HG03103 (cell line): ENCODE measurements at regions not wholly inside any gene's neighbourhood (a gene's known extent, or its start where the extent isn't known, plus 50 kb on each side); places are given as distances from the start of the nearest gene placed in this dataset.
"Not testable (repeated sequence)": the region's sequence is repeated elsewhere in the genome, so short reads cannot be mapped to it uniquely, and the experiment has no call there.

Source experiments
- ATAC-seq: cut with Tn5 transposase; IDR thresholded peaks from one replicate; pipeline ENCODE4 v1.9.1; 2021; ENCODE audit warnings: low read depth; ENCODE audit not compliant: unreplicated experiment

- no peak for ATAC-seq
These were observed 112.0 kb upstream of the PRSS1 start for GRCh38 chr7:142637240-142637639.

- ATAC-seq, result no peak
These were observed 112.5 kb upstream of the PRSS1 start for GRCh38 chr7:142636751-142637150.

DNA sequence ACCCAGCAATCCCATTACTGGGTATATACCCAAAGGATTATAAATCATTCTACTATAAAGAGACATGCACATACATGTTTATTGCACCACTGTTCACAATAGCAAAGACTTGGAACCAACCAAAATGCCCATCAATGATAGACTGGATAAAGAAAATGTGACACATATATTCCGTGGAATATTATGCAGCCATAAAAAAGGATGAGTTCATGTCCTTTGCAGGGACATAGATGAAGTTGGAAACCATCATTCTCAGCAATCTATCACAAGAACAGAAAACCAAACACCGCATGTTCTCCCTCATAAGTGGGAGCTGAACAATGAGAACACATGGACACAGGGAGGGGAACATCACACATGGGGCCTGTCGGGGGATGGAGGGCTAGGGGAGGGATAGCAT, 113.2 kb upstream of the PRSS1 start:
- ATAC-seq, result not testable (repeated sequence)

DNA sequence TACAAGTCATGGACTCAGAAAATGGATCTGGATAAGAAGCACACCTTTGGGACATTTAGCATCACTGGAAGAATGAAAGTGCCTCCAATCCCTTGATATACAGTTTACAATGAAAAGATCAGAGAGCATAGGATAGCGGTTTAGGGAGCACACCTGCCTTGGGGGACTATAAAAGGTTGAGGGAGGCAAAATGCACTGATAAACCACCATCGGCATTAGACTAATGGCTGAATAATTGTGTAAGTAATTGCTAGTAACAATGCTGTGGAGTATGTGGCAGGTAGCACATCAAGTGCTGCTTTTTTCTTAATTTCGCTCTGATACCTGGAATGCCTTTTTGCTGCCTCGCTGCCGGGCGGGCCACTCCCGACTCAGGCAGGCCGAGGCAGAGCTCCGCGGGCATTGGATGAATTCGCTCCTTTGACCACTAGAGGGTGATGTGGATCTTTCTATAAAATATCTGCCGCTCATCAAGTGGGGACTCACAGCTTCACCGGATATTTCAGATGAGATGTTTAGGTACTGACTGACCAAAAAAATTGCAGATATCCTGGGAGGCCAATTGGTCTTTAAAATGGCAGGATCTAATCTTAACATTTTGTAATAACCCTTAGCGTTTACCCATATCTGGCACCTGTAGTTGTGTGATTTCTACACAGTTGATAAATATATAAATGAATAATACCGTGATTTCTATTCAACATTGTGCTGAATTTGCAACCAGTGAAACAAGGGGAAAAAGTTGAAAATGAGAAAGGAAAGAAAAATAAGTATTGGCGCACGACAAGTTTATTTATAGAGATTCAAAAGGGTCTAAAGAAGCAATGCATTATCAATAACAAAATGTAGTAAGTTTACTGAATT, 116.8 kb upstream of the PRSS1 start:
- peak; percentile 92 for ATAC-seq

- ATAC-seq, result no peak
These were observed 119.5 kb upstream of the PRSS1 start for GRCh38 chr7:142629588-142630260.

- no peak for ATAC-seq
These were observed 120.3 kb upstream of the PRSS1 start for GRCh38 chr7:142628945-142629344.

DNA sequence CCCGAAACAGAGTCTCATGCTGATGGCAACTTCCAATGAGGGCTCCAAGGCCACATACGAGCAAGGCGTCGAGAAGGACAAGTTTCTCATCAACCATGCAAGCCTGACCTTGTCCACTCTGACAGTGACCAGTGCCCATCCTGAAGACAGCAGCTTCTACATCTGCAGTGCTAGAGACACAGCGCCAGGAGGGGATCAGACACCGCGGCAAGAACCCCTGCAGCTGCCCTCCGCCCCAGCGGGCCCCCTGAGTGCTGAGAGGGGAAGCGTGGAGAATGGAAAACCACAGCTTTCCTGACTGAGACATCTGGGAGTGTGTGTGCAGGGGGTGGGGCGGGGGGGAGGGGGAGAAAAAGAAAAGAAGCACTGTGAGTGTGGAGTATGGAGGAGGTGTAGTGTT, 122.0 kb upstream of the PRSS1 start:
- ATAC-seq, result not testable (repeated sequence)

DNA sequence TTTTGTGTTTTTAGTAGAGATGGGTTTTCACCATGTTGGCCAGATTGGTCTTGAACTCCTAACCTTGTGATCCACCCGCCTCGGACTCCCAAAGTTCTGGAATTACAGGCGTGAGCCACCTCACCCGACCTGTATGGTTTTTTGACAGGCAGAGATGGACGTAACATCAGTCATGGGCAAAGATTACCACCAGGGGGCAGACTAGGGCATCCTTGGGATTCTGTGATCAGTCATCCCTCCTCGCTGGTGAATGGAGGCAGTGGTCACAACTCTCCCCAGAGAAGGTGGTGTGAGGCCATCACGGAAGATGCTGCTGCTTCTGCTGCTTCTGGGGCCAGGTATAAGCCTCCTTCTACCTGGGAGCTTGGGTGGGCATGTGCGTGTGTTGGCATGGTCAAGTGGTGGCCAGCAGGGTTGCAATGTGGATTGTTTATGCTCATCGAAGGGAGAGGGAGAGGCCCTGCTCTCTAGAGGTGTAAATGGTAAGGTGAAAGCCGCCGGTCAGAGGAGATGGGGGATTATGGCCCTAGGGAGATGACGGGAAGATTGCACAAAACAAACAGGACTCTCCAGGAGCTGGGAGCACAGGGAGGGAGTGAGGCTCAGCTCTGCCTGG, 122.7 kb upstream of the PRSS1 start:
- ATAC-seq, result no peak

DNA sequence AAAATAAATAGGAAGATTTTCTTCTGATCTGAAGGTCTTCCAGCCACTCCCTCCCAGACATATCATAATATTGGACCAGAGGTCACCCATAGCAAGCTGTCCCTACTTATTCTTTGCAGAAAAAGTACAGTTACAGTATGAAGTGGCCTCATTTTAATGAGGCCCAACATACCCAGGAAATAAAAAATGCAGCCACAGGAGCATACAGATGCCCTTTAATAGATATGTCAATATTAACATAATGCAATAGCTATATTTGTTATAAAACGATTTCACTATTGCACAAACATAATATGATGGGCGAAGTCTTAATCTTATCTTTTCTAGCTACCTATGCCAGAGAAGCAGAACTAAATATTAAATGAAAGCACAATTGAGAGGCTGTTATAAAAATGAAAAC, 124.1 kb upstream of the PRSS1 start:
- not testable (repeated sequence) for ATAC-seq

DNA sequence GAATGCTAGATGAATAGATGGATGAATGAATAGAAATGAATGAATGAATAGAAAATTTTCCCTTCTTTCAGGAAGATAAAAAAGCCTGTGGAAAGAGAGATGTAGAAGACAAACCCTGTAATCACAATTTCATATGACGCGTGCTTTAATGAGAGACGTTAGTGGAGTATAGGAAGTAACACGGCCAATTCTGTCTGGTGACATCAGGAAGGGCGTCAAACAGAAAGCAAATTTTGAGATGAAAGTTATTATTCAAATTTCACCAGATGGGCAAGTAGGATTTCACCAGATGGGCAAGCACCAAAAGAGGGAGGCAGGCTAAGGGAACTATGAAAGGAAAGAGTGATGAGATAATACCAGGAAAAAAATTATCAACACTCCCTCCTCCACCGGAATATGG, 128.9 kb upstream of the PRSS1 start:
- no peak for ATAC-seq

- ATAC-seq, result no peak
These were observed 130.5 kb upstream of the PRSS1 start for GRCh38 chr7:142618655-142619351.

DNA sequence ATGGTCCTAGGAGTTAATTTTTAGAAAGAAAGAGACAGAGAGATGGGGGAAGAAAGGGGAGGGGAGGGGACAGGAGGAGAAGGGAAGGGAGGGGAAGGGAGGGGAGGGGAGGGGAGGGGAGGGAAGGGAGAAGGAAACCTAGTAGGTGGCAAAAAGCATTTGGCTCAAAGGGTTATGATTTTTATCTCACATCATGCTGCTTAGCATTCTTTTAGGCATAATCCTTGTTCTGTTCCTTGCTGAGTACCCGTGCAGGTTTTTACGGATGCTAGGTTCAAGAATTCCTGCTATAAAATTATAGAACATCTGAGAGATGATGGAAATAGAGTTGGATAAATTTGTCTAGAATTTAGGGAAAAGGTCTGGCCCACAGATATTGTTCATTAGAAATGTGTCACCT, 132.4 kb upstream of the PRSS1 start:
- ATAC-seq, result no peak

DNA sequence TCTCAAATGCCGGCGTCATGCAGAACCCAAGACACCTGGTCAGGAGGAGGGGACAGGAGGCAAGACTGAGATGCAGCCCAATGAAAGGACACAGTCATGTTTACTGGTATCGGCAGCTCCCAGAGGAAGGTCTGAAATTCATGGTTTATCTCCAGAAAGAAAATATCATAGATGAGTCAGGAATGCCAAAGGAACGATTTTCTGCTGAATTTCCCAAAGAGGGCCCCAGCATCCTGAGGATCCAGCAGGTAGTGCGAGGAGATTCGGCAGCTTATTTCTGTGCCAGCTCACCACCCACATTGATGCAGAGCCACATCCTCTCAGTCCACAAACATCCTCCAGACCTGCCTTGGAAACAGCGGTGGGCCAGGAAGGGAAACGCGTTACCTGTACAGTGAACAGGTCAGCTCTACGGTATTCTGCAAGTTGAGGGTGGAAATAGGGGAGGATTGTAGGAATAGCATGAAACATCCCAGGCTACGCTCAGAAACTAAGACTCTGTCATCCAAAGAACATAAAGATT, 133.1 kb upstream of the PRSS1 start:
- ATAC-seq, result no peak

GRCh38 chr7:142615508-142615907, 133.8 kb upstream of the PRSS1 start:
- ATAC-seq, result no peak

GRCh38 chr7:142614116-142614515, 135.2 kb upstream of the PRSS1 start:
- no peak for ATAC-seq

GRCh38 chr7:142612237-142612881, 136.9 kb upstream of the PRSS1 start:
- no peak for ATAC-seq

DNA sequence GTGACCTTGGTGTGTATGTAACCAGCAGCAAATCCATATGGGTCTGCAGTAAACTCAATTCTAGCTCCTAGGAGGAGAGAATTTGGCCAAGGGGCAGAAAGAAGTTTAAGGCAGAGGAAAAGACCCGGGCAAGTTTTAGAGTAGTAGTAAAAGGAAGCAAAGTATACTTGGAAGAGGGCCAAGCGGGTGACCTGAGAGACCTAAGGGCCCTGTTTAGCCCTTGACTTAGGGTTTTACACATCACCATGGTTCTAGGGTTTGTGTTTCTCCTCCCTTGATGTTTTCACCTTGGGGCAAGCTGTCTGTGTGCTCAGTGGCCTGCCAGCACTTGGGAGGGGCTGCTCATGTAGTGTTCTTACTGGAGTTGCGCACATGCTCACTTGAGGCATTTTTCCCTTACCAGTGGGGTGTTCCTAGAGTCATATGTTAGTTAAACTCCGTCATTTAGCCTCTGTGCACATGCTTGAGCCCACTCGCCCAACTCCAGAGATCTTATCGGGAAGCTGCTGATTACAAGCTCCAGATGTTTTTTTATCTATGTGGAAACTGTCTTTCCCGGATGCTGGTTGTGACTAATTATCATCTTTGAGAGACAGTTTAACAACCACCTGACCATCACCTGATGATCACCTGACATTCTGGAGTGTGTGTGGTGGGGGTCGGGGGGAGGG, 137.6 kb upstream of the PRSS1 start:
- ATAC-seq, result no peak

- ATAC-seq, result no peak
These were observed 140.4 kb upstream of the PRSS1 start for GRCh38 chr7:142608630-142609428.

- ATAC-seq, result no peak
These were observed 141.9 kb upstream of the PRSS1 start for GRCh38 chr7:142607351-142607750.
